ENCODE measurements at regions not wholly inside any gene's neighbourhood (a gene's known extent, or its start where the extent isn't known, plus 50 kb on each side); places are given as distances from the start of the nearest gene placed in this dataset.

GRCh38 chr12:111196532-111196931, 172.4 kb downstream of the PHETA1 start:
- ChIA-PET POLR2A (no interaction called here), CTCF (no interaction called here)
- no peak for DNase-seq (ENCODE audit: extremely low spot score)
- TF ChIP-seq, protein P1, sequence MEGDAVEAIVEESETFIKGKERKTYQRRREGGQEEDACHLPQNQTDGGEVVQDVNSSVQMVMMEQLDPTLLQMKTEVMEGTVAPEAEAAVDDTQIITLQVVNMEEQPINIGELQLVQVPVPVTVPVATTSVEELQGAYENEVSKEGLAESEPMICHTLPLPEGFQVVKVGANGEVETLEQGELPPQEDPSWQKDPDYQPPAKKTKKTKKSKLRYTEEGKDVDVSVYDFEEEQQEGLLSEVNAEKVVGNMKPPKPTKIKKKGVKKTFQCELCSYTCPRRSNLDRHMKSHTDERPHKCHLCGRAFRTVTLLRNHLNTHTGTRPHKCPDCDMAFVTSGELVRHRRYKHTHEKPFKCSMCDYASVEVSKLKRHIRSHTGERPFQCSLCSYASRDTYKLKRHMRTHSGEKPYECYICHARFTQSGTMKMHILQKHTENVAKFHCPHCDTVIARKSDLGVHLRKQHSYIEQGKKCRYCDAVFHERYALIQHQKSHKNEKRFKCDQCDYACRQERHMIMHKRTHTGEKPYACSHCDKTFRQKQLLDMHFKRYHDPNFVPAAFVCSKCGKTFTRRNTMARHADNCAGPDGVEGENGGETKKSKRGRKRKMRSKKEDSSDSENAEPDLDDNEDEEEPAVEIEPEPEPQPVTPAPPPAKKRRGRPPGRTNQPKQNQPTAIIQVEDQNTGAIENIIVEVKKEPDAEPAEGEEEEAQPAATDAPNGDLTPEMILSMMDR (IDR thresholded peaks at IDR 0.05; ENCODE audit: control extremely low read depth, extremely low read depth, low read depth, missing control alignments): no peak

- TF ChIP-seq, protein P1 (IDR thresholded peaks at IDR 0.05; ENCODE audit: control extremely low read depth, extremely low read depth, low read depth, missing control alignments): no peak
- ChIA-PET CTCF (interaction anchor here (1.2 kb wide), 1 partner anchor 11 kb away, joined by 4 read pairs; no protein-coding TSS in a partner anchor), POLR2A (no interaction called here)
- no peak for DNase-seq (ENCODE audit: extremely low spot score)
Measured at GRCh38 chr12:111195316-111195715, 173.6 kb downstream of the PHETA1 start.

DNA sequence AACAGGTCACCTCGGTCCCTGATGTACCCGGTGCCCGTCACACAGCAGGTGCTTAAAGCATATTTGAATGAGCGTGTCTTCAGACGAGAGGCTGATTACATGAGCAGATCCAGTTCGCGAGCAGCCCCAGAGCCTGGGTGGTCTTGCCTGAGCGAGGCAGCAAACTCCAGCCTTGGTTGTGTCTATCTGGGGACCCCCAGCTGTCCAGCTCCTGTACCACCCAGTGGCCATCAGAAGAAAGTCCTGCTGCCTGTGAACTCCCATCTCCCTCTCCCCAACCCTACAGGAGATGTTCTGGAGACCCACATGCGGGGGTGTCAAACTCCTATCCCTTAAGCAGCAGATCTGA, 174.2 kb downstream of the PHETA1 start:
- CTCF ChIA-PET: interaction anchor here (1.2 kb wide), 1 partner anchor 10 kb away, joined by 4 read pairs; no protein-coding TSS in a partner anchor
- TF ChIP-seq, protein P1 (IDR thresholded peaks at IDR 0.05; ENCODE audit: control extremely low read depth, extremely low read depth, low read depth, missing control alignments): no peak
- no peak for DNase-seq (ENCODE audit: extremely low spot score)
- POLR2A ChIA-PET: no interaction called here

- TF ChIP-seq, protein P1 (IDR thresholded peaks at IDR 0.05; ENCODE audit: control extremely low read depth, extremely low read depth, low read depth, missing control alignments): no peak
- ChIA-PET POLR2A (no interaction called here), CTCF (no interaction called here)
- no peak for DNase-seq (ENCODE audit: extremely low spot score)
Measured at GRCh38 chr12:111193977-111194702, 174.8 kb downstream of the PHETA1 start.

GRCh38 chr12:111193496-111193895, 175.4 kb downstream of the PHETA1 start:
- DNase-seq (ENCODE audit: extremely low spot score): no peak
- TF ChIP-seq, protein P1 (IDR thresholded peaks at IDR 0.05; ENCODE audit: control extremely low read depth, extremely low read depth, low read depth, missing control alignments): no peak
- ChIA-PET CTCF (no interaction called here), POLR2A (no interaction called here)

- ChIA-PET POLR2A (no interaction called here), CTCF (no interaction called here)
- TF ChIP-seq, protein P1 (IDR thresholded peaks at IDR 0.05; ENCODE audit: control extremely low read depth, extremely low read depth, low read depth, missing control alignments): no peak
- no peak for DNase-seq (ENCODE audit: extremely low spot score)
Measured at GRCh38 chr12:111193067-111193466, 175.8 kb downstream of the PHETA1 start.

All from GM10248 (cell line).